Activated CD4-positive, alpha-beta T cell treated with anti-CD3 and anti-CD28 coated beads for 24 hours (primary cell): ENCODE measurements at regions not wholly inside any gene's neighbourhood (a gene's known extent, or its start where the extent isn't known, plus 50 kb on each side); places are given as distances from the start of the nearest gene placed in this dataset.

Experiments used
- DNase-seq, 2 donors: peaks; one replicate each; pipeline ENCODE4 v3.0.0-alpha.2; 2020; ENCODE audit warnings: low read depth in 2 of 2

DNA sequence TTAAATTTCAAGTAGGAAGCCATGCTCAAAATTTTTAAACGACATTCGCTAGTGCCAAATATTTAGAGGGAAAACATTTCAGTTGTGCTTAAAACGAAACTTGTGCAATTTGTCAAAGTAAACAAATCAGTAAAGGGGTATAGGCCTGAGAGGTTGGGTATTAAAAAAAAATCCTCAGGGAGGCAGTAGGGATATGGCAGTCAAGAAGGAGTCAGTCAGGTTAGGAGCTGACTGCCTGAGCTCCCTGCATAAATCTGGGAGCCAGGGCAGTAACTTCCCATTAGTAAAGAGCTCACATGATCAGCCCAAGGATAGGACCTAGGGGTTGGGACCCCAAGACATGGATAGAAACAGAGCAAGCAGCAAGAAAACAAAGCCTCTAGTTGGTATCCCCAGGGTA lies 120.7 kb upstream of the STAC start:
- DNase-seq: no peak

GRCh38 chr3:36269274-36269673 lies 111.0 kb upstream of the STAC start:
- DNase-seq: no peak

- DNase-seq: no peak
These were observed 97.5 kb upstream of the STAC start for GRCh38 chr3:36282766-36283165.

- DNase-seq: no peak
These were observed 85.0 kb upstream of the STAC start for GRCh38 chr3:36295296-36295695.

DNA sequence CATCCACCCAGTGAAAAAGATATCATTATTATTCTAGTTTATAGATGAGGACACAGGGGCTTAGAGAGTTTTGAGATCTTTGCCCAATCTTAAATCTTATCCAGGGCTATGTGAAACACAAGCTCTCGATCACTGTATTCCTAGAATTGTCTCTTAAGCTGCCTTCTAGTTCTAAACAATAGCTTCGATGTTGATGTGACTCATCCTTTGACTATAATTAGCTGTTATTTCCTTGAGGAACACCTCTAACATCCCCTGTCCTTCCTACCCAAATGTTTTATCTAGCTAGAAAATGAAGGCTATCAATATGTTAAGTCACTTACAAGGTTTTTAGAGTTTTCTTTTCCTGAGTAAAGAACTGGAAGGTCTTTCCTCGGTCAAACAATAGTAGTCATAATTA lies 83.1 kb upstream of the STAC start:
- no peak for DNase-seq

DNA sequence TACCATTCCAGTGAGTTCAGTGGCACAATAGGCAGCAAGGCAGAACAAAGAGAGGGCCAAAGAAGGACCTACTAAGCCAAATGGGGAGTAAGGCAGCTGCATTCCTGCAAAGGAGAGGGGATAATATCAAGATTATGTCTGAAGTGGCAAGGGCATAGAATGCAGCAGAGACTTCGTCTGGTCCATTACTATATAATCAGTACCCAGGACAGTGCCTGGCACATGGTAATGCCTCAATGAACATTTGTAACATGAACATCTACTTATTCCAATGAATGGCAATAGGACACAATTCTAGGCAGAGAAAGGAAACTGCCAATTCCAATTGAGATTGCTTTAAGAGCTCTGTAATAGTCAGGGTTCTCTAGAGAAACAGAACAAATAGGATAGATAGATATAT lies 82.1 kb upstream of the STAC start:
- no peak for DNase-seq

GRCh38 chr3:36302158-36302509 lies 78.2 kb upstream of the STAC start:
- DNase-seq: no peak

- DNase-seq: no peak
These were observed 77.7 kb upstream of the STAC start for GRCh38 chr3:36302626-36303025.

DNA sequence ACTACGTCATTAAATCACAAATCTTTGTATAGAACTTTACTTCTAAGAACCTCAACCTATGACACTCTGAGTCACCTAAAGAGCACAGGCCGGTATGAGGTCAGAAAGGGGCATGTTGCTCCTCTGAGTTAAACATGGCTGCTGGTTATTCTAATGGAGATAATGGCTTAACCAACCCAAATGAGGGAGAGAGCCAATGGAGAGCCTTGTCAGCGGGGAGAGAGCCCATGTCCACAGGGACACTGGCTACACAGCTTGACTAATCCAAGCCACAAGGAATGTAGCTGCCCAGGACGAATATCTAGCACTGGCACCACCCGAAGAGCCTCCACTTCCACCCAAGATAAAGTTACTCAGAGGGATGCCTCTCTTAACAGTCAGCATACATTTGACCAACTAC lies 77.0 kb upstream of the STAC start:
- DNase-seq: no peak

DNA sequence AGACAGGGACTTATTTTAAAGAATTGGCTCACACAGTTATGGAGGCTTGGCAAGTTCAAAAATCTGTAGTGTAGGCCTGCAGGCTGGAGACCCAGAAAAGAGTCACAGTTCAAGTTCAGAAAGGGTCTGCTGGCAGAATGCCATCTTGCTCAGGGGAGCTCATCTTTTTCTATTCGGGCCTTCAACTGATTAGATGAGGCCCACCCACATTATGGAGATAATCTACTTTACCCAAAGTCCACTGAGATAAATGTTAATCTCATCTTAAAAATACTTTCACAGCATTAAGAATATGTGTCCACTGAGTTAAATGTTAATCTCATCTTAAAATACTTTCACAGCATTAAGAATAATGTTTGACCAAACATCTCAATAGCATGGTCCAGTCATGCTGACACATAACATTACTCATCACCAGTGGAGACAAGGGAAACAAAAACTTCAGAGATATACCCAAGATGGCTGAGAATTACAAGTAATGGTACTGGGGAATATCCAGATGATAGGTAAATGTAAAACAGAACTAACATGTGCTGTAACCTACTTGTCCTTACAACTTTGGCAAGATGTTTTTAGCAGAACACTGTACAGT lies 74.3 kb upstream of the STAC start:
- DNase-seq: no peak

DNA sequence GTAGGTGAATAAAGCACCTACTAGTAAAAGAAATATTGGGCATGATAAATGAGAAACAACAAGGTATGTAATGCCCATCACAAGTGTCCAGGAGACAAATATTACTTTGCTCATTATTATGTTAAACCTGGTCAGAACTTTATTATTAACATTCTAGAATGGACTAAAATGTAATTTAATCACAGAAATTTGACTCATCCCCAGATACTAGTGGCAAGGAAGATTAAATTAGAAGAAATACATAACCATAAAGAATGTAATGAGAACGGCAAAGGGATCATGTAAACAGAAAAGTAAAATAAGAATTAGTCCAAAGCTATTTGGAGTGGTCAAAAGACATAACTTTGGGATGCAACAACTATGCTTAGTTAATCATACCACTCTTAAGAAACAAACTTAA lies 71.2 kb upstream of the STAC start:
- DNase-seq: no peak

- DNase-seq: no peak
These were observed 68.0 kb upstream of the STAC start for GRCh38 chr3:36312351-36312750.

GRCh38 chr3:36317915-36318314 lies 62.4 kb upstream of the STAC start:
- no peak for DNase-seq

- no peak for DNase-seq
These were observed 61.6 kb upstream of the STAC start for GRCh38 chr3:36318621-36319200.

GRCh38 chr3:36319680-36320079 lies 60.6 kb upstream of the STAC start:
- DNase-seq: no peak
